ENCODE measurements at regions not wholly inside any gene's neighbourhood (a gene's known extent, or its start where the extent isn't known, plus 50 kb on each side); places are given as distances from the start of the nearest gene placed in this dataset.

DNA sequence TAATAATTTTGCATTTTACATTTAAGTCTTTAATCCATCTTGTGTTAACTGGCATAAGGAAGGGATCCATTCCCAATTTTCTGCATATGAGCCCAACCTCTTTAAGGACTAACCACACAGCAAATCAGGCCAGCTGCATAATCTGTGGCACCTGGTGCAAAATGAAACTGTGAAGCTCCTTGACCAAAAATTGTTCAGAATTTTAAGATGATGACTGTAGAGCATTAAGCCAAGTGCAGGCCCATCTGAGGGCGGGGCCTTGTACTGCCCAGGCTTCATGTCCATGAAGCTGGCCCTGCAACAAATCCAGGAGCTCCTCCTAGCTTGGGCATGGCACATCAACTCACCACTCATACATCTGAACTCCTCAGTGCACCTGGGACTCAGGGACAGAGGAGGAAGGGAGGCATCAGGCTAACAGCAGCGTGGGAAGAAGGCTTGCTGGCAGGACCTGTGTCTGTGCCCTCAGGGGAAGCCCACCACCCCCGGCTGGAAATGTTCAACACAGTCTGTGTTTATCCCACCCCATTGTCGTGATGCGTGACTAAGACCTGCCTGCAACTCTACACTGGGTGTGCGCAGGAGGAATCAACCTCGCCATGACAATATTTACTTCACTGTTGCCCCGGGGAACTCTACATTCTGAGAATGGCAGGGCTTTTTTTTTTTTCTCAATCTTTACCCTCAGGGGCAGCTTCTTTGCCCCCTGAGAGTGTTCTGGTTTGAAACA is 128.9 kb upstream of the SIX2 start:
- H3K79me2 ChIP-seq, result no peaks in the 10 kb centered on the region
- H2AFZ ChIP-seq, result no peak overlapping the region
- TF ChIP-seq EZH2 (IDR thresholded peaks at IDR 0.05; ENCODE audit: borderline replicate concordance) (no peak), EZH2phosphoT487 (IDR thresholded peaks at IDR 0.05; ENCODE audit: low read depth, severe bottlenecking, unreplicated experiment) (no peak)
- TF ChIP-seq, protein P1, sequence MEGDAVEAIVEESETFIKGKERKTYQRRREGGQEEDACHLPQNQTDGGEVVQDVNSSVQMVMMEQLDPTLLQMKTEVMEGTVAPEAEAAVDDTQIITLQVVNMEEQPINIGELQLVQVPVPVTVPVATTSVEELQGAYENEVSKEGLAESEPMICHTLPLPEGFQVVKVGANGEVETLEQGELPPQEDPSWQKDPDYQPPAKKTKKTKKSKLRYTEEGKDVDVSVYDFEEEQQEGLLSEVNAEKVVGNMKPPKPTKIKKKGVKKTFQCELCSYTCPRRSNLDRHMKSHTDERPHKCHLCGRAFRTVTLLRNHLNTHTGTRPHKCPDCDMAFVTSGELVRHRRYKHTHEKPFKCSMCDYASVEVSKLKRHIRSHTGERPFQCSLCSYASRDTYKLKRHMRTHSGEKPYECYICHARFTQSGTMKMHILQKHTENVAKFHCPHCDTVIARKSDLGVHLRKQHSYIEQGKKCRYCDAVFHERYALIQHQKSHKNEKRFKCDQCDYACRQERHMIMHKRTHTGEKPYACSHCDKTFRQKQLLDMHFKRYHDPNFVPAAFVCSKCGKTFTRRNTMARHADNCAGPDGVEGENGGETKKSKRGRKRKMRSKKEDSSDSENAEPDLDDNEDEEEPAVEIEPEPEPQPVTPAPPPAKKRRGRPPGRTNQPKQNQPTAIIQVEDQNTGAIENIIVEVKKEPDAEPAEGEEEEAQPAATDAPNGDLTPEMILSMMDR (IDR thresholded peaks at IDR 0.05; ENCODE audit: poor library complexity), result no peak
- peaks cover 25% of the 10 kb centered on the region for H3K27me3 ChIP-seq
- H3K27ac ChIP-seq, result no peak overlapping the region
- no peaks in the 10 kb centered on the region for H3K36me3 ChIP-seq (replicated peaks; ENCODE audit: insufficient read depth, low read depth)
- H3K4me3 ChIP-seq, result no peak overlapping the region
- no peaks in the 10 kb centered on the region for H4K20me1 ChIP-seq (ENCODE audit: insufficient read depth, poor library complexity, severe bottlenecking)
- H3K9me3 ChIP-seq (ENCODE audit: low read depth), result no peaks in the 10 kb centered on the region
- WGBS (ENCODE audit: low lambda C conversion rate, missing lambda C conversion rate), result 88% methylated on average over 8 of the region's 8 CpGs
- H3K4me2 ChIP-seq, result no peak overlapping the region
- DNase-seq (ENCODE audit: low spot score), result no peak
- no peaks in the 10 kb centered on the region for H3K9me2 ChIP-seq (replicated peaks; ENCODE audit: insufficient read depth)
- no peaks in the 10 kb centered on the region for H3K4me1 ChIP-seq (ENCODE audit: insufficient read depth)

DNA sequence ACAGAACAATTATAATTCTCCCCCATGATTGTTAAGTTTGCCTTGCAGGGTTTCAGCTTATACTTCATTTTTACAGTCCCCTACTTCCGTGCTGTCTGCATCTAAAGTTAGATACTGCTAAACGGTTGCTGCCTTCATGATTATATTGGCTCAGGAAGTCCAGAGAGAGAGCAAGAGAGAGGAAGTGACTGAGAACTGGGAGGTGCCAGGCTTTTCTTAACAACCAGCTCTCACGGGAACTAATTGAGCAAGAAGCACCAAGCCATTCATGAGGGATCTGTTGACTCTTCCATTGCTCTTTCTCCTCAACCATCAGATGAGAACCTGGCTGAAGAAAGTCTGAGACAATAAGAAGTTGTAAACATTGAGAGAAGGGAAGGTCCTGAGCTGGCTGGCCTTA is 125.5 kb upstream of the SIX2 start:
- DNase-seq (ENCODE audit: low spot score), result no peak
- 43% methylated on average over 3 of the region's 3 CpGs for WGBS (ENCODE audit: low lambda C conversion rate, missing lambda C conversion rate)
- H3K9me3 ChIP-seq (ENCODE audit: low read depth), result no peaks in the 10 kb centered on the region
- H3K27me3 ChIP-seq, result peaks cover 12% of the 10 kb centered on the region
- TF ChIP-seq, protein P1 (IDR thresholded peaks at IDR 0.05; ENCODE audit: poor library complexity), result no peak
- TF ChIP-seq EZH2 (IDR thresholded peaks at IDR 0.05; ENCODE audit: borderline replicate concordance) (no peak), EZH2phosphoT487 (IDR thresholded peaks at IDR 0.05; ENCODE audit: low read depth, severe bottlenecking, unreplicated experiment) (no peak)
- no peak overlapping the region for H3K27ac ChIP-seq
- H3K9me2 ChIP-seq (replicated peaks; ENCODE audit: insufficient read depth), result no peaks in the 10 kb centered on the region
- H2AFZ ChIP-seq, result no peak overlapping the region
- H3K4me3 ChIP-seq, result no peak overlapping the region
- H4K20me1 ChIP-seq (ENCODE audit: insufficient read depth, poor library complexity, severe bottlenecking), result no peaks in the 10 kb centered on the region
- H3K4me2 ChIP-seq, result no peak overlapping the region
- H3K79me2 ChIP-seq, result no peaks in the 10 kb centered on the region
- no peaks in the 10 kb centered on the region for H3K36me3 ChIP-seq (replicated peaks; ENCODE audit: insufficient read depth, low read depth)
- H3K4me1 ChIP-seq (ENCODE audit: insufficient read depth), result no peaks in the 10 kb centered on the region

DNA sequence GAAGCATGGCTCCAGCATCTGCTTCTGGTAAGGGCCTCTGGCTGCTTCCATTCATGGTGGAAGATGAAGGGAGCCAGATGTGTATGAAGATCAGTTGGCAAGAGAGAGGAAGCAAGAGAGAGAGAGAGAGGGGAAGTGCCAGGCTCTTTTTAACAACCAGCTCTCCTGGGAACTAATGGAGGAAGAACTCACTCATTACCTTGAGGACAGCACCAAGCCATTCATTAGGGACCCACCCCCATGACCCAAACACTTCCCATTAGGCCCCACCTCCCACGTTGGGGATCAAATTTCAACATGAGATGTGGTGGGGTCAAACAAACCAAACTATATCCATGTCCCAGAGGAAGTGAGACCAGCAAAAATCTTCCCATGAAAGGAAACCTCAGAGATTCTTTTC is 124.8 kb upstream of the SIX2 start:
- H3K36me3 ChIP-seq (replicated peaks; ENCODE audit: insufficient read depth, low read depth), result no peaks in the 10 kb centered on the region
- WGBS (ENCODE audit: low lambda C conversion rate, missing lambda C conversion rate), result 27% methylated on average over 1 of the region's 1 CpG
- H3K79me2 ChIP-seq, result no peaks in the 10 kb centered on the region
- no peaks in the 10 kb centered on the region for H3K4me1 ChIP-seq (ENCODE audit: insufficient read depth)
- peaks cover 12% of the 10 kb centered on the region for H3K27me3 ChIP-seq
- H3K9me2 ChIP-seq (replicated peaks; ENCODE audit: insufficient read depth), result no peaks in the 10 kb centered on the region
- TF ChIP-seq EZH2phosphoT487 (IDR thresholded peaks at IDR 0.05; ENCODE audit: low read depth, severe bottlenecking, unreplicated experiment), result no peak
- no peak for TF ChIP-seq EZH2 (IDR thresholded peaks at IDR 0.05; ENCODE audit: borderline replicate concordance)
- TF ChIP-seq, protein P1 (IDR thresholded peaks at IDR 0.05; ENCODE audit: poor library complexity), result no peak
- no peak overlapping the region for H3K27ac ChIP-seq
- no peak overlapping the region for H3K4me2 ChIP-seq
- no peak for DNase-seq (ENCODE audit: low spot score)
- no peaks in the 10 kb centered on the region for H3K9me3 ChIP-seq (ENCODE audit: low read depth)
- no peaks in the 10 kb centered on the region for H4K20me1 ChIP-seq (ENCODE audit: insufficient read depth, poor library complexity, severe bottlenecking)
- no peak overlapping the region for H2AFZ ChIP-seq
- no peak overlapping the region for H3K4me3 ChIP-seq
